Lower lobe of right lung (tissue), 2 donors: ENCODE measurements at regions not wholly inside any gene's neighbourhood (a gene's known extent, or its start where the extent isn't known, plus 50 kb on each side); places are given as distances from the start of the nearest gene placed in this dataset.
"Not testable (repeated sequence)": the region's sequence is repeated elsewhere in the genome, so short reads cannot be mapped to it uniquely, and the experiment has no call there.

Experiments
- ATAC-seq, 2 donors: fragments of 200-7000 bp; cut with Tn5 transposase; one replicate each; pipeline ENCODE4 v1.9.1; 2020 to 2022; ENCODE audit warnings: mild to moderate bottlenecking in 2 of 2, moderate library complexity in 2 of 2
- DNase-seq: peaks from one replicate; pipeline ENCODE4 v3.0.0-alpha.2; 2020
- H3K27ac ChIP-seq: fragments of 200-600 bp; one replicate; pipeline ENCODE4 v1.8.0; 2022
- H3K27me3 ChIP-seq: fragments of 200-600 bp; one replicate; pipeline ENCODE4 v1.8.0; 2022; ENCODE audit warnings: low read depth
- H3K36me3 ChIP-seq: fragments of 200-600 bp; one replicate; pipeline ENCODE4 v1.8.0; 2022; ENCODE audit warnings: mild to moderate bottlenecking
- H3K4me1 ChIP-seq: fragments of 200-600 bp; one replicate; pipeline ENCODE4 v1.8.0; 2022
- H3K4me3 ChIP-seq: fragments of 200-600 bp; one replicate; pipeline ENCODE4 v1.8.0; 2022; ENCODE audit warnings: mild to moderate bottlenecking
- H3K9me3 ChIP-seq: fragments of 200-600 bp; one replicate; pipeline ENCODE4 v1.8.0; 2022
- intact Hi-C: fragments of 100-400 bp; cut with DNase I; formaldehyde crosslinking; loops from one replicate; pipeline ENCODE4 v1.11.0; 2022
- TF ChIP-seq, protein P1 (sequence below): fragments of 200-600 bp; IDR thresholded peaks from one replicate; pipeline ENCODE4 v1.8.0; 2022; ENCODE audit warnings: antibody characterized with exemption, mild to moderate bottlenecking
- donor health status: DM: no; HTN: yes; CAD: no; lungs with severe emphysema.

DNA sequence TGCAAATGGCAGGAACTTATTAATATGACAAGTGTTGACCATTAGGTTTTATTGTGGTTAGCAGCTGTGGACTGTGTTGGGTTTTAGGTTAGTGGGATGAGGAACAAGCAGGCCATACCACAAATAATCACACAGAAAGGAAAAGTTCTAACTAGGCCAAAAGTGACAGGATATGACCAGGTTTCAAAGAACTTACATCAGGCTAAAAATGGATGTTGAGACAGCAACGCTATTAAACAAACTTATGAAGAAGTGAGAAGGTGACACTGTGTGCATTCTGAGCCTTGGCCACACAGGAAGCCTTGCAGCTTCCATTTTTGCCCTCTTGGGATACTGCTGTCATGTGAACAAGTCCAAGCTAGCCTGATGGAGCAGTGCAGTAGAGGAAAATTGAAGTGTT is 568.8 kb downstream of the HTR7 start:
- TF ChIP-seq, protein P1, sequence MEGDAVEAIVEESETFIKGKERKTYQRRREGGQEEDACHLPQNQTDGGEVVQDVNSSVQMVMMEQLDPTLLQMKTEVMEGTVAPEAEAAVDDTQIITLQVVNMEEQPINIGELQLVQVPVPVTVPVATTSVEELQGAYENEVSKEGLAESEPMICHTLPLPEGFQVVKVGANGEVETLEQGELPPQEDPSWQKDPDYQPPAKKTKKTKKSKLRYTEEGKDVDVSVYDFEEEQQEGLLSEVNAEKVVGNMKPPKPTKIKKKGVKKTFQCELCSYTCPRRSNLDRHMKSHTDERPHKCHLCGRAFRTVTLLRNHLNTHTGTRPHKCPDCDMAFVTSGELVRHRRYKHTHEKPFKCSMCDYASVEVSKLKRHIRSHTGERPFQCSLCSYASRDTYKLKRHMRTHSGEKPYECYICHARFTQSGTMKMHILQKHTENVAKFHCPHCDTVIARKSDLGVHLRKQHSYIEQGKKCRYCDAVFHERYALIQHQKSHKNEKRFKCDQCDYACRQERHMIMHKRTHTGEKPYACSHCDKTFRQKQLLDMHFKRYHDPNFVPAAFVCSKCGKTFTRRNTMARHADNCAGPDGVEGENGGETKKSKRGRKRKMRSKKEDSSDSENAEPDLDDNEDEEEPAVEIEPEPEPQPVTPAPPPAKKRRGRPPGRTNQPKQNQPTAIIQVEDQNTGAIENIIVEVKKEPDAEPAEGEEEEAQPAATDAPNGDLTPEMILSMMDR, result no peak
- Histone ChIP-seq H3K27ac (no peak overlapping the region), H3K9me3 (no peaks in the 10 kb centered on the region), H3K4me3 (no peak overlapping the region), H3K27me3 (no peaks in the 10 kb centered on the region), H3K36me3 (no peaks in the 10 kb centered on the region), H3K4me1 (no peaks in the 10 kb centered on the region)
- no peak for ATAC-seq
- DNase-seq, result no peak
- intact Hi-C loops, result no loop called here

DNA sequence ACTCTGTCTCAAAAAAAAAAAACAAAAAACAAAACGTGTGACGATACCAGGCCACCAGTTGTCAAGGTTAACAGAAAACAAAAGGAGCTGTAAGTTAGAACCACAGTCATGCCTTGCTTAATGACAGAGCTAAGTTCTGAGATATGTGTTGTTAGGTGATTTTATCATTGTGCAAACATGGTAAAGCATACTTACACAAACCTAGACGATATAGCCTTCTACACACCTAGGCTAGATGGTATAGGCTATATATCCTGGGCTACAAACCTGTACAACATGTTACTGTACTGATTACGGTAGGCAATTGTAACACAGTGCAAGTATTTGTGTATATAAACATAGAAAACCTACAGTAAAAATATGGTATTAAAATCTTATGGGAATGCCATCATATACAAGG is 564.2 kb downstream of the HTR7 start:
- no peak overlapping the region for H3K27ac ChIP-seq
- TF ChIP-seq, protein P1, result no peak
- no peaks in the 10 kb centered on the region for H3K27me3 ChIP-seq
- no peaks in the 10 kb centered on the region for H3K9me3 ChIP-seq
- H3K4me1 ChIP-seq, result no peaks in the 10 kb centered on the region
- no peaks in the 10 kb centered on the region for H3K36me3 ChIP-seq
- H3K4me3 ChIP-seq, result no peak overlapping the region
- ATAC-seq (no peak), DNase-seq (no peak)
- intact Hi-C loops, result no loop called here

GRCh38 chr10:90294821-90295540 is 562.9 kb downstream of the HTR7 start:
- H3K9me3 ChIP-seq, H3K27me3 ChIP-seq, ATAC-seq, DNase-seq, intact Hi-C loops, H3K4me1 ChIP-seq, H3K4me3 ChIP-seq, H3K27ac ChIP-seq, H3K36me3 ChIP-seq: not testable (repeated sequence)

- ATAC-seq, H3K4me1 ChIP-seq, intact Hi-C loops, H3K36me3 ChIP-seq, H3K27ac ChIP-seq, H3K4me3 ChIP-seq, DNase-seq, H3K27me3 ChIP-seq, H3K9me3 ChIP-seq: not testable (repeated sequence)
These were observed 555.8 kb downstream of the HTR7 start for GRCh38 chr10:90302031-90302430.

GRCh38 chr10:90302758-90303481 is 554.9 kb downstream of the HTR7 start:
- Histone ChIP-seq H3K9me3 (no peaks in the 10 kb centered on the region), H3K27ac (no peak overlapping the region), H3K27me3 (no peaks in the 10 kb centered on the region), H3K4me3 (no peak overlapping the region), H3K4me1 (no peaks in the 10 kb centered on the region), H3K36me3 (no peaks in the 10 kb centered on the region)
- TF ChIP-seq, protein P1, result no peak
- no peak for ATAC-seq
- no peak for DNase-seq
- intact Hi-C loops, result no loop called here

- DNase-seq, result no peak
- Histone ChIP-seq H3K36me3 (no peaks in the 10 kb centered on the region), H3K4me3 (no peak overlapping the region), H3K27ac (no peak overlapping the region), H3K27me3 (no peaks in the 10 kb centered on the region), H3K4me1 (no peaks in the 10 kb centered on the region), H3K9me3 (no peaks in the 10 kb centered on the region)
- ATAC-seq, result no peak
- TF ChIP-seq, protein P1, result no peak
- intact Hi-C loops, result no loop called here
These were observed 553.3 kb downstream of the HTR7 start for GRCh38 chr10:90304533-90304932.
